ENCODE measurements at regions not wholly inside any gene's neighbourhood (a gene's known extent, or its start where the extent isn't known, plus 50 kb on each side); places are given as distances from the start of the nearest gene placed in this dataset.

GRCh38 chr7:52689912-52690311 lies 345.5 kb upstream of the POM121L12 start:
- H3K4me1 ChIP-seq (ENCODE audit: insufficient read depth) = no peaks in the 10 kb centered on the region
- 75% methylated on average over 2 of the region's 2 CpGs for WGBS
- no peaks in the 10 kb centered on the region for H3K36me3 ChIP-seq (ENCODE audit: insufficient read depth)
- no peak overlapping the region for H3K4me3 ChIP-seq (ENCODE audit: low read depth, low read length)
- no peak overlapping the region for H3K27ac ChIP-seq (ENCODE audit: low read depth)
- no peak for DNase-seq (ENCODE audit: extremely low spot score)

- Histone ChIP-seq H3K27ac (ENCODE audit: low read depth) (no peak overlapping the region), H3K4me3 (ENCODE audit: low read depth, low read length) (no peak overlapping the region), H3K36me3 (ENCODE audit: insufficient read depth) (no peaks in the 10 kb centered on the region), H3K4me1 (ENCODE audit: insufficient read depth) (no peaks in the 10 kb centered on the region)
- WGBS = 75% methylated on average over 3 of the region's 3 CpGs
- DNase-seq (ENCODE audit: extremely low spot score) = no peak
These were observed 350.1 kb upstream of the POM121L12 start for GRCh38 chr7:52685333-52685732.

- no peak for DNase-seq (ENCODE audit: extremely low spot score)
- Histone ChIP-seq H3K36me3 (ENCODE audit: insufficient read depth) (no peaks in the 10 kb centered on the region), H3K4me3 (ENCODE audit: low read depth, low read length) (no peak overlapping the region), H3K4me1 (ENCODE audit: insufficient read depth) (no peaks in the 10 kb centered on the region), H3K27ac (ENCODE audit: low read depth) (no peak overlapping the region)
- 90% methylated on average over 2 of the region's 2 CpGs for WGBS
These were observed 351.0 kb upstream of the POM121L12 start for GRCh38 chr7:52684388-52684787.

- Histone ChIP-seq H3K36me3 (ENCODE audit: insufficient read depth) (no peaks in the 10 kb centered on the region), H3K4me3 (ENCODE audit: low read depth, low read length) (no peak overlapping the region), H3K4me1 (ENCODE audit: insufficient read depth) (no peaks in the 10 kb centered on the region), H3K27ac (ENCODE audit: low read depth) (no peak overlapping the region)
- no peak for DNase-seq (ENCODE audit: extremely low spot score)
- WGBS = 78% methylated on average over 3 of the region's 3 CpGs
These were observed 352.4 kb upstream of the POM121L12 start for GRCh38 chr7:52682993-52683392.

GRCh38 chr7:52670608-52671225 lies 364.7 kb upstream of the POM121L12 start:
- 60% methylated on average over 4 of the region's 4 CpGs for WGBS
- Histone ChIP-seq H3K4me1 (ENCODE audit: insufficient read depth) (no peaks in the 10 kb centered on the region), H3K27ac (ENCODE audit: low read depth) (no peak overlapping the region), H3K4me3 (ENCODE audit: low read depth, low read length) (no peak overlapping the region), H3K36me3 (ENCODE audit: insufficient read depth) (no peaks in the 10 kb centered on the region)
- no peak for DNase-seq (ENCODE audit: extremely low spot score)

- no peak overlapping the region for H3K4me3 ChIP-seq (ENCODE audit: low read depth, low read length)
- no peak overlapping the region for H3K27ac ChIP-seq (ENCODE audit: low read depth)
- no peak for DNase-seq (ENCODE audit: extremely low spot score)
- H3K36me3 ChIP-seq (ENCODE audit: insufficient read depth) = no peaks in the 10 kb centered on the region
- no peaks in the 10 kb centered on the region for H3K4me1 ChIP-seq (ENCODE audit: insufficient read depth)
- WGBS = 97% methylated on average over 21 of the region's 21 CpGs
These were observed 366.4 kb upstream of the POM121L12 start for GRCh38 chr7:52669031-52669430.

GRCh38 chr7:52668435-52668834 lies 367.0 kb upstream of the POM121L12 start:
- H3K4me1 ChIP-seq (ENCODE audit: insufficient read depth) = no peaks in the 10 kb centered on the region
- H3K27ac ChIP-seq (ENCODE audit: low read depth) = no peak overlapping the region
- WGBS = 95% methylated on average over 17 of the region's 17 CpGs
- no peak overlapping the region for H3K4me3 ChIP-seq (ENCODE audit: low read depth, low read length)
- DNase-seq (ENCODE audit: extremely low spot score) = no peak
- no peaks in the 10 kb centered on the region for H3K36me3 ChIP-seq (ENCODE audit: insufficient read depth)

- 71% methylated on average over 3 of the region's 3 CpGs for WGBS
- Histone ChIP-seq H3K27ac (ENCODE audit: low read depth) (no peak overlapping the region), H3K4me3 (ENCODE audit: low read depth, low read length) (no peak overlapping the region), H3K36me3 (ENCODE audit: insufficient read depth) (no peaks in the 10 kb centered on the region), H3K4me1 (ENCODE audit: insufficient read depth) (no peaks in the 10 kb centered on the region)
- DNase-seq (ENCODE audit: extremely low spot score) = no peak
These were observed 376.3 kb upstream of the POM121L12 start for GRCh38 chr7:52659178-52659577.

- H3K4me3 ChIP-seq (ENCODE audit: low read depth, low read length) = no peak overlapping the region
- WGBS = 52% methylated on average over 3 of the region's 3 CpGs
- DNase-seq (ENCODE audit: extremely low spot score) = no peak
- no peak overlapping the region for H3K27ac ChIP-seq (ENCODE audit: low read depth)
- H3K4me1 ChIP-seq (ENCODE audit: insufficient read depth) = no peaks in the 10 kb centered on the region
- H3K36me3 ChIP-seq (ENCODE audit: insufficient read depth) = no peaks in the 10 kb centered on the region
These were observed 379.3 kb upstream of the POM121L12 start for GRCh38 chr7:52656098-52656497.

- no peak overlapping the region for H3K4me3 ChIP-seq (ENCODE audit: low read depth, low read length)
- WGBS = 52% methylated on average over 1 of the region's 1 CpG
- no peaks in the 10 kb centered on the region for H3K36me3 ChIP-seq (ENCODE audit: insufficient read depth)
- no peaks in the 10 kb centered on the region for H3K4me1 ChIP-seq (ENCODE audit: insufficient read depth)
- H3K27ac ChIP-seq (ENCODE audit: low read depth) = no peak overlapping the region
- no peak for DNase-seq (ENCODE audit: extremely low spot score)
These were observed 382.8 kb upstream of the POM121L12 start for GRCh38 chr7:52652621-52653020.

GRCh38 chr7:52648872-52649271 lies 386.6 kb upstream of the POM121L12 start:
- DNase-seq (ENCODE audit: extremely low spot score) = no peak
- H3K4me1 ChIP-seq (ENCODE audit: insufficient read depth) = no peaks in the 10 kb centered on the region
- no peak overlapping the region for H3K4me3 ChIP-seq (ENCODE audit: low read depth, low read length)
- no peak overlapping the region for H3K27ac ChIP-seq (ENCODE audit: low read depth)
- H3K36me3 ChIP-seq (ENCODE audit: insufficient read depth) = no peaks in the 10 kb centered on the region
- WGBS = 84% methylated on average over 1 of the region's 1 CpG

- H3K4me3 ChIP-seq (ENCODE audit: low read depth, low read length) = no peak overlapping the region
- no peak overlapping the region for H3K27ac ChIP-seq (ENCODE audit: low read depth)
- no peaks in the 10 kb centered on the region for H3K4me1 ChIP-seq (ENCODE audit: insufficient read depth)
- no peak for DNase-seq (ENCODE audit: extremely low spot score)
- no peaks in the 10 kb centered on the region for H3K36me3 ChIP-seq (ENCODE audit: insufficient read depth)
- 26% methylated on average over 1 of the region's 1 CpG for WGBS
These were observed 388.4 kb upstream of the POM121L12 start for GRCh38 chr7:52647046-52647445.

- no peak overlapping the region for H3K4me3 ChIP-seq (ENCODE audit: low read depth, low read length)
- H3K4me1 ChIP-seq (ENCODE audit: insufficient read depth) = no peaks in the 10 kb centered on the region
- 71% methylated on average over 4 of the region's 4 CpGs for WGBS
These were observed 395.5 kb upstream of the POM121L12 start for GRCh38 chr7:52639981-52640380.

GRCh38 chr7:52639126-52639525 lies 396.3 kb upstream of the POM121L12 start:
- Histone ChIP-seq H3K36me3 (ENCODE audit: insufficient read depth) (no peaks in the 10 kb centered on the region), H3K27ac (ENCODE audit: low read depth) (no peak overlapping the region), H3K4me1 (ENCODE audit: insufficient read depth) (no peaks in the 10 kb centered on the region), H3K4me3 (ENCODE audit: low read depth, low read length) (no peak overlapping the region)
- DNase-seq (ENCODE audit: extremely low spot score) = no peak

More at GRCh38 chr7:52639981-52640380, 395.5 kb upstream of the POM121L12 start:
- DNase-seq (ENCODE audit: extremely low spot score) = no peak
- Histone ChIP-seq H3K27ac (ENCODE audit: low read depth) (no peak overlapping the region), H3K36me3 (ENCODE audit: insufficient read depth) (no peaks in the 10 kb centered on the region)

- H3K36me3 ChIP-seq (ENCODE audit: insufficient read depth) = no peaks in the 10 kb centered on the region
- no peaks in the 10 kb centered on the region for H3K4me1 ChIP-seq (ENCODE audit: insufficient read depth)
- H3K4me3 ChIP-seq (ENCODE audit: low read depth, low read length) = no peak overlapping the region
- no peak for DNase-seq (ENCODE audit: extremely low spot score)
- H3K27ac ChIP-seq (ENCODE audit: low read depth) = no peak overlapping the region
- 44% methylated on average over 3 of the region's 3 CpGs for WGBS
These were observed 400.4 kb upstream of the POM121L12 start for GRCh38 chr7:52635021-52635420.

All from urinary bladder (tissue), 3 donors.